GM12872 (cell line): ENCODE measurements at regions not wholly inside any gene's neighbourhood (a gene's known extent, or its start where the extent isn't known, plus 50 kb on each side); places are given as distances from the start of the nearest gene placed in this dataset.

ENCODE experiments used
- TF ChIP-seq, protein P1 (sequence below): IDR thresholded peaks from 3 replicates; pipeline ENCODE4 v1.5.1; 2011; ENCODE audit warnings: low read depth, mild to moderate bottlenecking, low read length, moderate library complexity; ENCODE audit not compliant: insufficient read depth

DNA sequence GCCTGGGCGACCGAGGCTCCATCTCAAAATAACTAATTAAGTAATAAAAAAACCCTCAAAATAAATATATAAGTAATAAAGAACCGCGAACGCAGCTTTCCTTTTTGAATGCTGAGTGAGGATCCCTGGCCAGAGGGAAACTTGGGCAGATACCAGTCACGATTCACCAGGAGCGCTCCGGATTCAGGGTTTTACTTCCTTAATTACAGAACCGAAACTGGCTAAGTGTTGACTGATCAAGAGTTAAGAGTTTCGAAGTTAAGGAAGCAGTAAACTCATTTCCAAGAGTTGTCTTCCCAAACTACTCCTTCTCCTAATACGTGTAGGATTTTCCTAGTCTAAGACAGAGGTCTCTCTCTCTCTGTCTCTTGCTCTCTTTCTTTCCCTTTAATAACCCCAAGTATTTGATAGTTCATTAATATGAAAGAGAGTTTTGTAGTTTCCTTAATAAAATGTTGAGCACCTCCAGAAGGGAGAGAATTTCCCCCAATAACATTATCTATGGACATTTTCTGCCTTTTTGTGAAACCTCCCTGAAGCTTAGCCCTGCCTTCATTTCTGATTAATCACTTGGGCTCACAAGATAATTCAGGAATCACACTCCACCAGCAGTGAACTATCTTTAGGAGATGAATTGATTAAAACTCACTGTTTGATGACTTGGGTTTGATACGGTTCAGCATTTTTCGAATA, 61.4 kb upstream of the ZNF217 start:
- TF ChIP-seq, protein P1, sequence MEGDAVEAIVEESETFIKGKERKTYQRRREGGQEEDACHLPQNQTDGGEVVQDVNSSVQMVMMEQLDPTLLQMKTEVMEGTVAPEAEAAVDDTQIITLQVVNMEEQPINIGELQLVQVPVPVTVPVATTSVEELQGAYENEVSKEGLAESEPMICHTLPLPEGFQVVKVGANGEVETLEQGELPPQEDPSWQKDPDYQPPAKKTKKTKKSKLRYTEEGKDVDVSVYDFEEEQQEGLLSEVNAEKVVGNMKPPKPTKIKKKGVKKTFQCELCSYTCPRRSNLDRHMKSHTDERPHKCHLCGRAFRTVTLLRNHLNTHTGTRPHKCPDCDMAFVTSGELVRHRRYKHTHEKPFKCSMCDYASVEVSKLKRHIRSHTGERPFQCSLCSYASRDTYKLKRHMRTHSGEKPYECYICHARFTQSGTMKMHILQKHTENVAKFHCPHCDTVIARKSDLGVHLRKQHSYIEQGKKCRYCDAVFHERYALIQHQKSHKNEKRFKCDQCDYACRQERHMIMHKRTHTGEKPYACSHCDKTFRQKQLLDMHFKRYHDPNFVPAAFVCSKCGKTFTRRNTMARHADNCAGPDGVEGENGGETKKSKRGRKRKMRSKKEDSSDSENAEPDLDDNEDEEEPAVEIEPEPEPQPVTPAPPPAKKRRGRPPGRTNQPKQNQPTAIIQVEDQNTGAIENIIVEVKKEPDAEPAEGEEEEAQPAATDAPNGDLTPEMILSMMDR, result no peak

DNA sequence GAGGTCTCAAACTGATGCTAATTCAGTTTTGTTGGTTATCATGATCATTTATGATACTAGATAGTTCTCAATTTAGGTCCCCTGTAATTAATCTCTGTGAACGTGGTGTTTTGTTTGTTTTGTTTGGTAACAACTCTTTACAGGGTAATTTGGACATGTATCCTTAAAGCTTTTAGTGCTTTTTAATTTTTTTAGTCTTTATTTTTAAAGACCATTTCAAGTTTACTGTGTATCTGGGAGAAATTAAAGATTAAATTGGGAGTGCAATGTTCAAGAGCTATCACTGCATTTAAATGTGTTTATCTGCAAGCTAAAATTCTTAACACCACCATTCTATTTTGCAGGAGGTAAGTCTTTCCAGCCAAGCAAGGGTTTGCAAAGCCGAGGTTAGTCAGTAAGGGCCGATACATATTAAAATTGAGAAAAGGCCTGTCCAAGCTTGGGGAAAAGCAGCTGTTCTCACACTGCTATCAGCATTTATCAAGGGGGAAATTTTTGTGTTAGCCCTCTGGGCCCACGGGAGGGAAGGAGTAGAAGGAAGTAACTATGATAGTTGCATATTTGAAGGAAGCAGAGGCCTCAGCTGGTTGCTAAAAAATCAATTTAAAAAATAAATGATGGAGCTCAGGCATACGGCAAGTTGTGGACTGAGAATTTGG, 59.3 kb upstream of the ZNF217 start:
- TF ChIP-seq, protein P1, result no peak

DNA sequence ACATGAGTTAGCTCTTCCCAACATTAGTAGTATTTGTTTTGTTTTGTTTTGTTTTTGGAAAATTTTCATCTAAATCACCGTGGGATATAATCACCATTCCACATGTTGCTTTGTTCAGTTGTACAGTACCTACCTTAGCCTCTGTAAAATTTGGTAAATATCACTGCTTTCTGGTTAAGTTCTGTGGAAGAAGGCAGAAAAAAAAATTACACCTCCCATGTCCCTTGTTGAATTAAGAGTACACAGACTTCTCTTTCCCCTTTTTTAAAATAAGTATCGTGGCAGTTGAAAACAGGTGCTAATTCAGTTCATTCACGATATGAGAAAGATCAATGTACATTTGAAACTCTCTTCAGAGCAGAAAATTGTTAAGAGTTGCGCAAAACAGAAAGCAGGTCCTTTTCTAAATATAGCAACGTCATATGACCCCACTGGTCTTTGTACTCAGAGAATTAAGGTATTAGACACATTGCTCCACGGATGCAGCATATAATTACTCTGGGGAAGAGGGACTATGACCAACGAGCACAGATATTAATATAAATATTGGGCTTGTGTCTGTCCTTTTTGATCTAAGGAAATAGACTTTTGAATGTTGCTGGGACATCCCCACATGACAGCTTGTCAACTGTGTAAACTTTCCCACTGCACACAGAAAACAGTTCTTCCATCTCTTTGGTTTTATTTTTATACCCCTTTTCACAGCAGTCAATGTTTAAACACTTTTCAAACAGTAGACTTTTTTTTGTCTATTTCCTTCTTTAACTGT, 58.6 kb upstream of the ZNF217 start:
- TF ChIP-seq, protein P1, result no peak

DNA sequence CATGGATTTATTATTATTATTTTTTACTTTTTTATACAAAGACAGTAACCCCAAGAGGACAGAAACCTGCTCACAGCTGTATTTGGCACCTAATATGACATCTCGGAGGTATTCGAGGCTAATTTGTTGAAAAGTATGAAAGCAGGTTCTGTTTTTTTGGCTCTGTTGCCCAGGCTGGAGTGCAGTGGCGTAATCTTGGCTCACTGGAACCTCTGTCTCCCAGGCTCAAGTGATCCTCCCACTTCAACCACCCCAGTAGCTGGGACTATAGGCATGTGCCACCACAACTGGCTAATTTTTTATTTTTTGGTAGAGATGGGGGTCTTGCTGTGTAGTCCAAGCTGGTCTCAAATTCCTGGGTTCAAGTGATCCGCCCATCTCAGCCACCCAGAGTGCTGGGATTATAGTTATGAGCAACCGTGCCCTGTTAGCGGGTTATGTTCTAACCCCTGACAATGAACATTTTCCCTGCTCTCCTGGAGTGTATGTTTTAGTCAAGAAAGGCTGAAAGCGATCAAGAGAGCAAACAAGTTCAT, 53.7 kb upstream of the ZNF217 start:
- TF ChIP-seq, protein P1, result no peak

DNA sequence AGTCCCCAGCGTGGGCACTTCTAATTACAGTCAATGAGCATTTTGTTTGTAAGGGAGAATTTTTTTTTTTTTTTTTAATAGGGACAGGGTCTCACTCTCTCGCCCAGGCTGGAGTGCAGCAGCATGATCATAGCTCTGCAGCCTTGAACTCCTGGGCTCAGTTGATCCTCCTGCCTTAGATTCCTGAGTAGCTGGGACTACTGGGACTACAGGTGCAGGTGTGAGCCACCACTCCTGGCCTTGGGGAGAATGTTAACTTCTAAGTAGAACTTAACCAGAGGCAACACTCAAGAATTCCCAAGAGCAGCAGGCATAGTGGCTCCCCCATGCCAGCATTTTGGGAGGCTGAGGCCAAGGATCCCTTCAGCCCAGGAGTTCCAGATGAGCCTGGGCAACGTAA, 52.9 kb upstream of the ZNF217 start:
- TF ChIP-seq, protein P1, result no peak

DNA sequence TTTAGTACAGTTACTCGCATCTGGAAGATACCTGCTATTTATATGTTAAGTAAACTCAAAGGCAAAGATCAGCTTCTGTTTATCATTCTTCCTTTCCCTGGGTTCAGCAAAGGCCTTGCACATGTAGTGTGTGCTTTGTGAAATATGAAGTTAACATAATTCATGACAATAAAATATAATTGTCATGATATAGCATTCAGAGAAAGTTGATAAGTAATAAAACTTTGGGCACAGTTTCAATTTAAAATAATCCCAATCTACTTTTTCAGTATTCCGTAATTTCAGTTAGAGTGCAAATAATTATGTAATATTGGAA, 51.9 kb upstream of the ZNF217 start:
- TF ChIP-seq, protein P1, result no peak
